ENCODE measurements at regions not wholly inside any gene's neighbourhood (a gene's known extent, or its start where the extent isn't known, plus 50 kb on each side); places are given as distances from the start of the nearest gene placed in this dataset.

- no peak for DNase-seq
Measured at GRCh38 chr13:67857581-67858310, 627.6 kb upstream of the PCDH9 start.

- no peak for DNase-seq
Measured at GRCh38 chr13:67856955-67857354, 626.8 kb upstream of the PCDH9 start.

DNA sequence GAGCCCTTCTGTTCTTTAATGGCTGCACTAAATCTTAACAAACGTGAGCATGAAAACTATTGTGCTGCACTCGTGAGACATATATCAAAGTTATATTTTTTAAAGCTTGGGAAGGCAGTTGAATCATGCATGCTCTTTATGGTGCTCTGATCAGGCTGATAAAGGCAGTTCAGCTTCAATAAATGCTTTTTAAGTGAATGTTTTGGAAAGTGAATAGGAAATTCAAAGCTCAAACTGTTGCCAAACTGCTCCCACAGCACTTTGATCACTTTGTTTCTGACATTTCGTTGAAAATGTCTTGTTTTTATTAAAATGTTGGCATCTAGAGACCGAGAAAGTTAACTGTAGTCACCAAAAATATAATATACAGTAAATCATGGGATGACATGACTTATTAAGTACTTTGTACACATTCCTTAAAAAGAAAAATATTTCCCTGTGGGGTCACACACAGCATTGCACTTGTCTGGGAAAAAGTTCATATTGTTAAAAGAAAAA lies 625.7 kb upstream of the PCDH9 start:
- no peak for DNase-seq

DNA sequence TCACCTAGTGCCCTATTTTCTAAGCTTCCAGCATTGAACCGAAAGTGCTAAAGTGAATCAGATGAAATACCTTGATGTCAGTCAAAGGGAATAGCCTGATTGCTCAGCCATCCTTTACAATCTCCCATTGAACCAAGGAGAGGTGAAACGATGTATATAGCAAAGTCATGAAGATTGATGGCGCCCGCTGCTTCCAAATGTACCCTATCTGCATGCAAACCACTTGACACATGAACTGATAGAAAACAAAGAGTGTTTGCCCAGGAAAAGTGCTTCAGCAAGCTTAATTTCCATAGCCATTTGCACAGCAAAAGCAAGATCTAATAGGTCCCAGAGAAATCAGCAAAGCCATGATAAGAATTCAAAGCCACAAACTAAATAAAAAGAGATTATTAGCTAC lies 624.9 kb upstream of the PCDH9 start:
- no peak for DNase-seq

GRCh38 chr13:67844574-67844973 lies 614.4 kb upstream of the PCDH9 start:
- no peak for DNase-seq

DNA sequence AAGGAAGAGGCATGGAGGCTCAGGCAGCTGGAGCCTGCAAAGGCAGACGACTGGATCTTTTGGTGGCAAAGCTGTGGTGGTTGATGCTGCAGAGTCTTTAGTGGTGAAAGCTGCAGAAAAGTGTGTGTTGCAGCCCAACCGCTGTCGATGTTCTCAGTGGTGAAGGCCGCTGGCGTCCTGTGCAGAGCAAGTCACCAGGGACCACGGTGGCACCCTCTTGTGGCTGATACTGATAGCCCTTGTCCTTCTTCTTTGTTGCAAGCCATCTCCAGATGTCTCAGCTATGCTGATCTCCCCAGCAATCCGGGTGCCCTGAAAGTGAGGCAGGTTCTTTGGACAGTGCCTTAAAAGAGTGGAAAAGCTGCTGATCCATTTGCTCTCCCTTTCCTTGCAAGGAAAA lies 610.9 kb upstream of the PCDH9 start:
- no peak for DNase-seq

DNA sequence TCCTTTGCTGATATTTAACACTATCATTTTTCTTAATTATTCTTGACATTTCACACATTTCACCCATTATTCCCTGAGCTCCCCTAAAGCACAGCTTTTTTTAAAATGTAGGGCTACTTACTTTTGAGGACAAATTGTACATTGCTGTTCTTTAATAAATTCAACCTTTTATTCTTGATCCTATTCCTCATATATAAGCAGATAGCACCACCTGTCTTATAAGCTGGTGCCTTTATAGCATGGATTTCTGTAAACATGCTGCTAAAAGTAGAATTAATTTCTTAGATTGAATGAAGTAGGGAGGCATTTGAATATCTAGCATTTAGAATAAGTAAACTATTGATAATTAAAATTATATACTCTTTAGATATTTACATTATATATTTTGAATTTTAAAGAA lies 603.4 kb upstream of the PCDH9 start:
- no peak for DNase-seq

- DNase-seq, result no peak
Measured at GRCh38 chr13:67829641-67830040, 599.5 kb upstream of the PCDH9 start.

DNA sequence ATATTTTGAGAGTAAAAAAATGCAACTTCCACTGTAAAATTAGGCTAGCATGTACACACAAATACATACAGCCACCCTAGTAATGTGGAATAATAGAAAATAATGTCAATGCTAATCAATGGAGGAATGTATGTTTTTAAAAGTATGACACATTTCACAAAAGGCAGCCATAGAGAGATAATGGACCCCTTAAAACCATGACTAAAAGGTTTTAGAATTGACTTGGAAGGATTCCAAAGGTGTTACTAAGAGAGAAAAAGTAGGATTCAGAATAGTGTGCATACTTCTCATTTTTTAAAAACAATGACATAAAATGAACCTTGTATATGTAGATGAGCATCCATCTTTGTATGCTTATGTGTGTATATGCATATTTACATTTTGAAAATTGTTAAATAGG lies 597.9 kb upstream of the PCDH9 start:
- DNase-seq, result no peak

DNA sequence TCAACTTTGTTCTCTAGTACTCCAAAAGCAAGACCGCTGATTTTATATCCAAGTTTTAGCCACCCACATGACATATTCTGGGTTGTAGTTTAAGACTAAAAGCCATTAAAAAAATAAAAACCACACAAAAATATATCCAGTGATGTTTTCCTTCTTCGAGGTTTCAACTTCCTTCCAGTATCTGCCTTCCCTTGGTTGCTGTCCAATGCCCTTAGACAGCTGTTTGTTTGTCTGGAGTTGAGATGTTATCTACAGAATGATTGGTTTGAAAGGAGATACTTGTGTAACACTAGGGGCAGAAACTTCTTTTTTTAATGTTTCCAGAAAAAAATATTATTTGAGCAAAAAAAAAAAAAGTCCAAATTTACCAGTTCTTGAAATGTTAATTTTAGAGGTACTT lies 591.5 kb upstream of the PCDH9 start:
- DNase-seq, result no peak

GRCh38 chr13:67806796-67807195 lies 576.7 kb upstream of the PCDH9 start:
- no peak for DNase-seq

DNA sequence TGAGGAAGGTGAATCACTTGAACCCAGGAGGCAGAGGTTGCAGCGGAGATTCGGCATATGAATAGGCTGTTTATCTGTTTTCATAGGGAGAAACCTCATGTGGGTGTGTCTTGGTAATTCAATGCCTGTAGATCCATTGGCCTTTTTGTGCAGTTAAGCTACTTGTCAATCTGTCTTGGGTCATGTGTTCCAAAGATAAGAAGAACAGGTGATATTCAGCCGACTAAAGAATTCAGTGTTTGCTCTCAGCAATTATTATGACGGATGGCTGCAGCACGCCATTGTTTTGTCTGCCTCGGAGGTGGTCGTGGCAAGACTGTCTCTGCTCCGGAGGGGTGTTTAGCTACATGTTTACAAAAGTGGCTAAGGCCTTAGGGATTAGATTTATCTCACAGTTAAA lies 573.0 kb upstream of the PCDH9 start:
- DNase-seq, result peak in 1 of 2 experiments; percentile 17

- peak; percentile 31 to 79 for DNase-seq
Measured at GRCh38 chr13:67792151-67792676, 562.1 kb upstream of the PCDH9 start.

GRCh38 chr13:67791047-67791446 lies 560.9 kb upstream of the PCDH9 start:
- no peak for DNase-seq

- DNase-seq, result no peak
Measured at GRCh38 chr13:67776151-67776550, 546.0 kb upstream of the PCDH9 start.

- DNase-seq, result no peak
Measured at GRCh38 chr13:67775359-67775758, 545.2 kb upstream of the PCDH9 start.

DNA sequence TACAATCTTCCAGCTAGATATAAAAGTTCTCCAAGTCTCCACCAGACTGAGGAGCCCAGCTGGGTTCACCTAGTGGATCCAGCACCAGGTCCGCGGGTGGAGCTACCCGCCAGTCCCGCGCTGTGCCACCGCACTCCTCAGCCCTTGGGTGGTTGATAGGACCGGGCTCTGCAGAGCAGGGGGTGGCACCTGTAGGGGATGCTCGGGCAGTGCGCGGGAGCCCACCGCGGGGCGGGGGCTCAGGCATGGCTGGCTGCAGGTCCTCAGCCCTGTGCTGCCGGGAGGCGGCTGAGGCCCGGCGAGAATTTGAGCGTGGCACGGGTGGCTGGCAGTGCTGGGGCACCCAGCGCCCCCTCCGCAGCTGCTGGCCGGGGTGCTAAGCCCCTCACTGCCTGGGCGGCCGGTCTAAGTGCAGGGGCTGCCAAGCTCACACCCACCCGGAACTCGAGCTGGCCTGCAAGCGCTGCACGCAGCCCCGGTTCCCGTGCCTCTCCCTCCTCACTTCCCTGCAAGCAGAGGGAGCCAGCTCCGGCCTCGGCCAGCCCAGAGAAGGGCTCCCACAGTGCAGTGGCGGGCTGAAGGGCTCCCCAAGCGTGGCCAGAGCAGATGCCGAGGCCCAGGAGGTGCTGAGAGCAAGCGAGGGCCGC lies 542.8 kb upstream of the PCDH9 start:
- DNase-seq, result no peak

- DNase-seq, result no peak
Measured at GRCh38 chr13:67771106-67771505, 541.0 kb upstream of the PCDH9 start.

DNA sequence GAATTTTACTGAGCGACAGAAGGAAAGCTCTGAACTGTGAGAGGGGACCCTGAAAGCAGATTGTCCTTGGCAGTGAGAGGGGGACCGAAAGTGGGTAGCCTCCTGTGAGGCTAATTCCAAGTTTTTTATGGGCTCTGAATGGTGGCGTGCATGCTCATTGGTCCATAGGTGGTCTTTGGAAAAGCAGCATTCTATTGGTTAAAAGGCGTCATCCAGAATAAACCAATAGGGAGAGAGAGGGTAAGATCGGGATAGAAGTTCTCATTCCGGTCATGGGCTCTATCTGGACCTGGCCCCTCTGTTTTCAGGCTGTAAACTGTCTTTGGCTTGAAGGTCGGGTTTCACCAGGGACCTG lies 539.8 kb upstream of the PCDH9 start:
- no peak for DNase-seq

GRCh38 chr13:67769063-67769986 lies 539.2 kb upstream of the PCDH9 start:
- no peak for DNase-seq

DNA sequence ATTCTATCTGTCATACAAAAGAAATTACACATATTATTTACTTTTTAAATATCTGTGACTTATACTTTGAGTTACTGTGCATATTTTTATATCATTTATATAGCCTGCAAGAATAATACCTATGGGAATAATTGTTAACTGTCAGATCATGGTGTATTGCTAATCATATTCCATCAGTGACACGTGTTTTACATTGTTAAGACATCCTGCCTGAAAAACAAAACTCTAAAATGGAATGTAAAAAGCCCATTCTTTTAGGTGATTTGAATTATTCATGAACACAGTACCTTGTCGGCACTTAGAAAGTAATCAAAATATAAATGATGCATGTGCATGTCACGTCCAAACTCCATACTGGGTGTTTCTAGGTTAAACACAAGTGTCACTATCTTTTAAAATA lies 533.8 kb upstream of the PCDH9 start:
- no peak for DNase-seq

- DNase-seq, result no peak
Measured at GRCh38 chr13:67763384-67763783, 533.2 kb upstream of the PCDH9 start.

DNA sequence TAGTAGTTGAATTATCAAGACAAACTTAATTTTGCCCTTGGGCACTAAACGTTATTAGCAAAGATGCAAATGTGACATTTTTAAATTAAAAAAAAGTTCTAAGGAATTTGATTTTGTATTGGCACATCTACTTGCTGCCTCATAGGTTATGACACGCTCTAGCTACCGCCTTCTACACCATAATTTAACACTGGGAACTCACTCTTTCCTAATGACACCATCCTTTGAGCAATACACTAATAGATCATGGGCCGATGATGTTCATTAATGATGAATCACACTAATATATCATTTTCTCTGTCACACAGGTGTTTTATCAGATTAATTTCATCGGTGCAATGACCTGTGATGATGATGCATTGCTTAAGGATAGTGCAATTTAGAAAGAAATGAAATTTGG lies 528.8 kb upstream of the PCDH9 start:
- no peak for DNase-seq
